KMS-11 (cell line): ENCODE measurements at regions not wholly inside any gene's neighbourhood (a gene's known extent, or its start where the extent isn't known, plus 50 kb on each side); places are given as distances from the start of the nearest gene placed in this dataset.

ENCODE experiments used
- H2AFZ ChIP-seq: fragments of 200-600 bp; sonication (generic); 2 replicates; pipeline ENCODE4 v1.6.1; 2016; ENCODE audit warnings: antibody characterized with exemption, mixed run types, low read depth
- H3K27ac ChIP-seq: fragments of 200-600 bp; sonication (generic); 2 replicates; pipeline ENCODE4 v1.6.1; 2016; ENCODE audit warnings: mild to moderate bottlenecking, mixed run types
- H3K27me3 ChIP-seq: fragments of 200-600 bp; sonication (generic); 2 replicates; pipeline ENCODE4 v1.6.1; 2017; ENCODE audit warnings: mild to moderate bottlenecking, low read depth, mixed run types, moderate library complexity; ENCODE audit not compliant: insufficient read depth
- H3K36me3 ChIP-seq: fragments of 200-600 bp; sonication (generic); 2 replicates; pipeline ENCODE4 v1.6.1; 2017; ENCODE audit warnings: mild to moderate bottlenecking, mixed run types; ENCODE audit not compliant: insufficient read depth
- H3K4me1 ChIP-seq: fragments of 200-600 bp; sonication (generic); 2 replicates; pipeline ENCODE4 v1.6.1; 2016; ENCODE audit warnings: mild to moderate bottlenecking, low read depth, mixed run types; ENCODE audit not compliant: poor library complexity, severe bottlenecking
- H3K4me2 ChIP-seq: fragments of 200-600 bp; sonication (generic); 2 replicates; pipeline ENCODE4 v1.7.0; 2016; ENCODE audit warnings: mild to moderate bottlenecking, mixed run types
- H3K4me3 ChIP-seq: fragments of 200-600 bp; sonication (generic); IDR thresholded peaks from 2 replicates; pipeline ENCODE4 v1.6.1; 2017; ENCODE audit warnings: low read depth, low read length, mixed read lengths; ENCODE audit not compliant: insufficient read depth
- H3K79me2 ChIP-seq: fragments of 200-600 bp; sonication (generic); 2 replicates; pipeline ENCODE4 v1.6.1; 2016; ENCODE audit warnings: low read depth, mixed run types; ENCODE audit not compliant: insufficient read depth
- H3K9ac ChIP-seq: fragments of 200-600 bp; sonication (generic); 2 replicates; pipeline ENCODE4 v1.6.1; 2016; ENCODE audit warnings: mild to moderate bottlenecking, mixed run types
- H4K20me1 ChIP-seq: fragments of 200-600 bp; sonication (generic); 2 replicates; pipeline ENCODE4 v1.6.1; 2016; ENCODE audit warnings: mild to moderate bottlenecking, mixed run types; ENCODE audit not compliant: insufficient read depth
- TF ChIP-seq, protein P1 (sequence below): fragments of 200-600 bp; sonication (generic); conservative IDR thresholded peaks from 2 replicates; pipeline ENCODE4 v1.6.1; 2017; ENCODE audit warnings: low read depth, mild to moderate bottlenecking, antibody characterized with exemption, low read length, moderate library complexity, mixed read lengths

- Histone ChIP-seq H3K27me3 (no peaks in the 10 kb centered on the region), H3K4me1 (no peaks in the 10 kb centered on the region), H3K36me3 (no peaks in the 10 kb centered on the region), H3K27ac (no peak overlapping the region), H3K4me3 (no peak overlapping the region), H3K9ac (no peak overlapping the region), H3K4me2 (no peak overlapping the region), H3K79me2 (no peaks in the 10 kb centered on the region), H2AFZ (no peak overlapping the region), H4K20me1 (no peaks in the 10 kb centered on the region)
- TF ChIP-seq, protein P1, sequence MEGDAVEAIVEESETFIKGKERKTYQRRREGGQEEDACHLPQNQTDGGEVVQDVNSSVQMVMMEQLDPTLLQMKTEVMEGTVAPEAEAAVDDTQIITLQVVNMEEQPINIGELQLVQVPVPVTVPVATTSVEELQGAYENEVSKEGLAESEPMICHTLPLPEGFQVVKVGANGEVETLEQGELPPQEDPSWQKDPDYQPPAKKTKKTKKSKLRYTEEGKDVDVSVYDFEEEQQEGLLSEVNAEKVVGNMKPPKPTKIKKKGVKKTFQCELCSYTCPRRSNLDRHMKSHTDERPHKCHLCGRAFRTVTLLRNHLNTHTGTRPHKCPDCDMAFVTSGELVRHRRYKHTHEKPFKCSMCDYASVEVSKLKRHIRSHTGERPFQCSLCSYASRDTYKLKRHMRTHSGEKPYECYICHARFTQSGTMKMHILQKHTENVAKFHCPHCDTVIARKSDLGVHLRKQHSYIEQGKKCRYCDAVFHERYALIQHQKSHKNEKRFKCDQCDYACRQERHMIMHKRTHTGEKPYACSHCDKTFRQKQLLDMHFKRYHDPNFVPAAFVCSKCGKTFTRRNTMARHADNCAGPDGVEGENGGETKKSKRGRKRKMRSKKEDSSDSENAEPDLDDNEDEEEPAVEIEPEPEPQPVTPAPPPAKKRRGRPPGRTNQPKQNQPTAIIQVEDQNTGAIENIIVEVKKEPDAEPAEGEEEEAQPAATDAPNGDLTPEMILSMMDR = no peak
Measured at GRCh38 chr11:100536979-100537378, 150.1 kb upstream of the ARHGAP42 start.

GRCh38 chr11:100543386-100543785 lies 143.7 kb upstream of the ARHGAP42 start:
- Histone ChIP-seq H3K4me1 (no peaks in the 10 kb centered on the region), H3K4me2 (no peak overlapping the region), H3K79me2 (no peaks in the 10 kb centered on the region), H3K4me3 (no peak overlapping the region), H2AFZ (no peak overlapping the region), H3K27ac (no peak overlapping the region), H4K20me1 (no peaks in the 10 kb centered on the region), H3K27me3 (no peaks in the 10 kb centered on the region), H3K9ac (no peak overlapping the region), H3K36me3 (no peaks in the 10 kb centered on the region)
- TF ChIP-seq, protein P1 = no peak

- Histone ChIP-seq H3K27ac (no peak overlapping the region), H3K4me2 (no peak overlapping the region), H3K27me3 (no peaks in the 10 kb centered on the region), H2AFZ (no peak overlapping the region), H3K36me3 (no peaks in the 10 kb centered on the region), H3K4me3 (no peak overlapping the region), H4K20me1 (no peaks in the 10 kb centered on the region), H3K9ac (no peak overlapping the region), H3K79me2 (no peaks in the 10 kb centered on the region), H3K4me1 (no peaks in the 10 kb centered on the region)
- TF ChIP-seq, protein P1 = no peak
Measured at GRCh38 chr11:100545556-100545955, 141.5 kb upstream of the ARHGAP42 start.

GRCh38 chr11:100545970-100546369 lies 141.1 kb upstream of the ARHGAP42 start:
- Histone ChIP-seq H3K4me1 (no peaks in the 10 kb centered on the region), H3K4me2 (no peak overlapping the region)
- TF ChIP-seq, protein P1 = no peak

DNA sequence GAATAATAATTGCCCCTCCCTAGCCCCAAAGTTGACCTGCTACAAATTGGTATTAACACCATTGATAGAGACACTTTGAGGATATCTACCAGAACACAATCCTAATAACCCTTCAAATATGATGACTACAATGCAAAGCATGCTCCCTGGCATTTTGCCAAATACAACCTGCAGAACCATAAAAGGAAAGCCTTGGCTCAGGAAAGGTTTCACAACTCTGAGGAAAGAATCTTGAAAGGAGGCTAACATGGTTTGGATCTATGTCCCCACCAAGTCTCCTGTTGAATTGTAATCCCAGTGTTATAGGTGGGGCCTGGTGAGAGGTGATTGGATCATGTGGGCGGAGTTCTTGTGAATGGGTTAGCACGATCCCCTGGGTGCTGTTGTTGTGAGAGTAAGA lies 140.4 kb upstream of the ARHGAP42 start:
- Histone ChIP-seq H4K20me1 (no peaks in the 10 kb centered on the region), H3K9ac (no peak overlapping the region), H2AFZ (no peak overlapping the region), H3K4me1 (no peaks in the 10 kb centered on the region), H3K79me2 (no peaks in the 10 kb centered on the region), H3K27ac (no peak overlapping the region), H3K4me3 (no peak overlapping the region), H3K27me3 (no peaks in the 10 kb centered on the region), H3K4me2 (no peak overlapping the region), H3K36me3 (no peaks in the 10 kb centered on the region)
- TF ChIP-seq, protein P1 = no peak

More at GRCh38 chr11:100545970-100546369, 141.1 kb upstream of the ARHGAP42 start:
- no peaks in the 10 kb centered on the region for H4K20me1 ChIP-seq
- H3K36me3 ChIP-seq = no peaks in the 10 kb centered on the region
- no peak overlapping the region for H3K27ac ChIP-seq
- no peak overlapping the region for H3K9ac ChIP-seq
- H3K79me2 ChIP-seq = no peaks in the 10 kb centered on the region
- H2AFZ ChIP-seq = no peak overlapping the region
- no peaks in the 10 kb centered on the region for H3K27me3 ChIP-seq
- H3K4me3 ChIP-seq = no peak overlapping the region
